Astrocyte of the spinal cord (primary cell): ENCODE measurements at regions not wholly inside any gene's neighbourhood (a gene's known extent, or its start where the extent isn't known, plus 50 kb on each side); places are given as distances from the start of the nearest gene placed in this dataset.

Source experiments
- DNase-seq: peaks from one replicate; pipeline ENCODE4 v3.0.0; 2011; ENCODE audit warnings: low read depth, low spot score
- H3K4me3 ChIP-seq: 2 replicates; pipeline ENCODE4 v1.5.1; 2011; ENCODE audit warnings: low read depth, mild to moderate bottlenecking, low read length, moderate library complexity
- CTCF ChIP-seq: IDR thresholded peaks from 2 replicates; pipeline ENCODE4 v1.5.1; 2012; ENCODE audit warnings: low read depth, mild to moderate bottlenecking, low read length, inconsistent platforms
- in situ Hi-C: cut with HindIII; loops from 2 replicates; pipeline ENCODE4 v1.10.0; 2017; ENCODE audit warnings: low sequenced_read_pairs

GRCh38 chr2:850429-850828 lies 100.2 kb upstream of the SNTG2 start:
- in situ Hi-C loops: no loop called here

DNA sequence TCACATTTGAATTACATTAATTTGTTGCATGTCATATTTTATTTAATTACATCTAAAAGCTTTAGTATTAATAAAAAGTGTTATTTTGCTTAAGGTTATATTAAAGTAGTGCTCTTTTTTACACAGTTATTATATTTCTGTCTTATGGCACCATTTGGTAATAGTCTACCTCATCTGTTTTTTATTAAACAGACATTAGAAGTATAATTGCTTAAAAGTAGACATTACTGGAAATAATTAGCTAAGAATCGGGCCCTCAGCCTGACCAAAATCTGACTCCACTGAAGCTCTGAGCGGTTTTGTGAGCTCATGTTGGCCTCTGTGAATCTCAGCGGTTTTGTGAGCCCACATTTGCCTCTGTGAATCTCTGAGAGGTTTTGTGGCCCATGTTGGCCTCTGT lies 102.5 kb upstream of the SNTG2 start:
- no peak overlapping the region for H3K4me3 ChIP-seq
- TF ChIP-seq CTCF: no peak
- no peak for DNase-seq
- in situ Hi-C loops: no loop called here

More at GRCh38 chr2:850429-850828, 100.2 kb upstream of the SNTG2 start:
- no peak overlapping the region for H3K4me3 ChIP-seq
- TF ChIP-seq CTCF: no peak
- DNase-seq: no peak

DNA sequence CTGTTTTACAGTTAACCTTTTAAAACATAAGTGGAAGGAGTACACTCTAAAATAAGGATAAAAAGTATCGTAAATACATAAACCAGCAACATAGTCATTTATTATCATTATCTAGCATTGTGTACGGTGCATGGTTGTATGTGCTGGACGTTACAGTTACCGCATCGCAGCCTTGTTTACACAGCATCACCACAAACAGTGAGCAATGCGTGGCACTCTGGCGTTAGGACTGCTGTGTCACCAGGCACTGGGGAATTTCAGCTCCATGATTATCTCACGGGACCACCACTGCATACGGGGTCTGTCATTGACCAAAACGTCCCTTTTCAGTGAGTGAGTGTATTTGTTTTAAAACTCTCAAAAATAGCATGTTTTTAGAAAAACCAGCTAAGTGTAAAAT lies 103.0 kb upstream of the SNTG2 start:
- H3K4me3 ChIP-seq: no peak overlapping the region
- no peak for TF ChIP-seq CTCF
- DNase-seq: no peak
- in situ Hi-C loops: no loop called here

GRCh38 chr2:844715-845114 lies 105.9 kb upstream of the SNTG2 start:
- TF ChIP-seq CTCF: no peak
- no peak for DNase-seq
- no peak overlapping the region for H3K4me3 ChIP-seq
- in situ Hi-C loops: no loop called here

DNA sequence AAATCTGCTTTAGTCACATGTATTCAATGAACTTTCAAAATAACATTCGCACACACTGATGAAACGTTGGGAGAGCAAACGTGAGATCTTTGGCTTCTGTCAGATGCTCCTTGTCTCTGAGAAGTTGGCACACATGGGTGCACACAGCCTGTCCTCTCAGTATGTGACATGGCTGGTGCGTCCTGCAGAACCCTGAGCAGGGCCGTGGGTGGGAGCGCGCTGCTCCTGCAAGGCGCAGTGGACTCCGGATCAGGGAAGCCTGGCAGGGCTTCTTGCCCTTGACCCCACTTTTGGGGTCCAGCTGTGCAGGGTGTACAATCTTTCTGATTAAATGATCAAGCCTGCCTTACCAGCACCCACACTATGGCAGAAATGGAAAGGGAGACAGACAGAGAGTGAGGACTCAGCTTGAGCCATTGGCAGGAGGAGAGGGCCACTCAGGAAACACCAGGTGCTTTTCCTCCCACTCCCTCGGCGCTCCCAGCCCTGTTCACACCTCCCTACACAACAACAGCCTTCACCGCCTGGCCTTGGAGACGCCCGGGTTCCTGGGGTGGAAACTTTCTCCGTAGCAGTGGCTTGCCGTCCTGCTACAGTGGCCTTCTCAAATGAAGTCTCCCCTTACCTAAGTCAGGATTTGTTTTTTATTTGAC lies 108.4 kb upstream of the SNTG2 start:
- in situ Hi-C loops: no loop called here
- no peak for DNase-seq
- H3K4me3 ChIP-seq: no peak overlapping the region
- no peak for TF ChIP-seq CTCF

- DNase-seq: no peak
- in situ Hi-C loops: no loop called here
- no peak for TF ChIP-seq CTCF
These were observed 109.6 kb upstream of the SNTG2 start for GRCh38 chr2:841036-841435.

More at GRCh38 chr2:841036-841435, 109.6 kb upstream of the SNTG2 start:
- no peak overlapping the region for H3K4me3 ChIP-seq
